GM12878 (cell line): ENCODE measurements at regions not wholly inside any gene's neighbourhood (a gene's known extent, or its start where the extent isn't known, plus 50 kb on each side); places are given as distances from the start of the nearest gene placed in this dataset.

Experiments used
- DPF2 ChIP-seq: fragments of 450-650 bp; IDR thresholded peaks from 2 replicates; pipeline ENCODE4 v1.6.1; 2017; ENCODE audit warnings: mild to moderate bottlenecking
- HDAC2 ChIP-seq: fragments of 200-600 bp; sonication (generic); IDR thresholded peaks from 2 replicates; pipeline ENCODE4 v1.6.1; 2017
- POLR2A ChIP-seq: IDR thresholded peaks from 2 replicates; pipeline ENCODE4 v1.6.1; 2011; ENCODE audit warnings: low read depth, mild to moderate bottlenecking, low read length
- TCF12 ChIP-seq: IDR thresholded peaks from 2 replicates; pipeline ENCODE4 v1.6.1; 2011; ENCODE audit warnings: low read depth, mild to moderate bottlenecking, low read length
- ZNF24 ChIP-seq: fragments of 450-650 bp; IDR thresholded peaks from 2 replicates; pipeline ENCODE4 v1.6.1; 2017; ENCODE audit warnings: antibody characterized with exemption, mild to moderate bottlenecking
- ZNF274 ChIP-seq: IDR thresholded peaks from one replicate; pipeline ENCODE4 v1.8.0; 2011; ENCODE audit not compliant: insufficient read length, insufficient read depth

- TF ChIP-seq TCF12 (no peak), ZNF24 (no peak), HDAC2 (no peak), ZNF274 (no peak), DPF2 (no peak), POLR2A (no peak)
Measured at GRCh38 chr13:105492216-105492615, 1043.2 kb downstream of the EFNB2 start.
